ENCODE measurements at regions not wholly inside any gene's neighbourhood (a gene's known extent, or its start where the extent isn't known, plus 50 kb on each side); places are given as distances from the start of the nearest gene placed in this dataset.

- no peak overlapping the region for H2BK5ac ChIP-seq (ENCODE audit: low read depth, low read length)
- H2AFZ ChIP-seq (ENCODE audit: low read length) = no peak overlapping the region
- CTCF ChIA-PET (ENCODE audit: partially characterized antibody) = interaction anchor here (0.6 kb wide), 1 partner anchor 1842 kb away, joined by 3 read pairs; no protein-coding TSS in a partner anchor
- WGBS, 2 experiments (ENCODE audit: extremely low coverage in 1 of 2, insufficient coverage in 1 of 2, insufficient read length in 1 of 2, insufficient replicate concordance in 2 of 2, low coverage in 1 of 2, low lambda C conversion rate in 2 of 2, missing lambda C conversion rate in 1 of 2) = 94% methylated on average over 2 of the region's 2 CpGs; no CpG with 5 or more reads in 1 of the 2 experiments
- no peaks in the 10 kb centered on the region for H3K36me3 ChIP-seq (ENCODE audit: control insufficient read depth in 2 of 4, insufficient read depth in 4 of 4, low read length in 3 of 4)
- no peak overlapping the region for H3K4ac ChIP-seq (replicated peaks; ENCODE audit: insufficient read length, low read depth, low read length)
- H4K8ac ChIP-seq (ENCODE audit: extremely low read depth, insufficient read depth, low read length) = no peak overlapping the region; the same call in 1 of the 2 replicates
- POLR2A ChIA-PET (ENCODE audit: partially characterized antibody) = no interaction called here
- H3K9ac ChIP-seq (replicated peaks in 1 of 4; ENCODE audit: extremely low read depth in 1 of 4, low read depth in 3 of 4, low read length in 3 of 4) = no peak overlapping the region
- H2AK5ac ChIP-seq (ENCODE audit: low read depth, low read length) = no peak overlapping the region
- H3K79me2 ChIP-seq (ENCODE audit: control insufficient read depth in 1 of 2, insufficient read depth in 2 of 2, low read length in 2 of 2) = no peaks in the 10 kb centered on the region
- H3K18ac ChIP-seq (ENCODE audit: extremely low read depth, low read length) = no peak overlapping the region
- H4K5ac ChIP-seq (ENCODE audit: insufficient read length, low read depth, low read length) = no peak overlapping the region
- no peak overlapping the region for H3K4me2 ChIP-seq (ENCODE audit: insufficient read depth in 1 of 2, low read depth in 2 of 2, low read length in 2 of 2)
- H4K91ac ChIP-seq (replicated peaks; ENCODE audit: insufficient read length, low read length) = no peak overlapping the region
- DNase-seq (ENCODE audit: low read depth in 1 of 2, low spot score in 2 of 2) (no peak), FAIRE-seq (no peak)
- H3K4me3 ChIP-seq (ENCODE audit: extremely low read depth in 1 of 4, insufficient read depth in 2 of 4, low read depth in 3 of 4, low read length in 4 of 4) = no peak overlapping the region
- no peak overlapping the region for H2BK12ac ChIP-seq (ENCODE audit: low read depth, low read length)
- no peak overlapping the region for H3K23ac ChIP-seq (ENCODE audit: insufficient read length)
- H3K27ac ChIP-seq (ENCODE audit: low read depth, low read length) = no peak overlapping the region
- H2BK15ac ChIP-seq (ENCODE audit: low read length) = no peak overlapping the region
- no peaks in the 10 kb centered on the region for H3K79me1 ChIP-seq (ENCODE audit: low read depth, low read length)
- no peak overlapping the region for H3K56ac ChIP-seq (replicated peaks; ENCODE audit: insufficient read length, low read depth, low read length)
- no peak overlapping the region for H2BK120ac ChIP-seq (replicated peaks; ENCODE audit: low read depth, low read length)
- TF ChIP-seq, protein P1, sequence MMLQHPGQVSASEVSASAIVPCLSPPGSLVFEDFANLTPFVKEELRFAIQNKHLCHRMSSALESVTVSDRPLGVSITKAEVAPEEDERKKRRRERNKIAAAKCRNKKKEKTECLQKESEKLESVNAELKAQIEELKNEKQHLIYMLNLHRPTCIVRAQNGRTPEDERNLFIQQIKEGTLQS (IDR thresholded peaks at IDR 0.05; ENCODE audit: insufficient read depth, low read depth, low read length) = no peak
- TF ChIP-seq EZH2 (IDR thresholded peaks at IDR 0.05; ENCODE audit: low read depth, low read length, severe bottlenecking) (no peak), TAF7 (optimal IDR thresholded peaks at IDR 0.05; ENCODE audit: borderline replicate concordance, low read depth, low read length) (no peak), BRCA1 (IDR thresholded peaks at IDR 0.05; ENCODE audit: low read depth, low read length) (no peak), POU5F1 (IDR thresholded peaks at IDR 0.05; ENCODE audit: low read depth, low read length) (no peak), RFX5 (IDR thresholded peaks at IDR 0.05; ENCODE audit: borderline replicate concordance, low read depth, low read length) (no peak), EGR1 (IDR thresholded peaks at IDR 0.05; ENCODE audit: borderline replicate concordance, low read depth, low read length) (no peak), CTBP2 (IDR thresholded peaks at IDR 0.05; ENCODE audit: borderline replicate concordance, insufficient read depth, insufficient read length, low read length) (no peak), CHD1 (IDR thresholded peaks at IDR 0.05; ENCODE audit: low read depth, low read length) (no peak), RNF2 (IDR thresholded peaks at IDR 0.05; ENCODE audit: borderline replicate concordance, low read depth, low read length, missing control alignments, poor library complexity, severe bottlenecking) (no peak), GTF2F1 (IDR thresholded peaks at IDR 0.05; ENCODE audit: borderline replicate concordance, low read depth, low read length) (no peak), TAF1 (IDR thresholded peaks at IDR 0.05; ENCODE audit: low read depth, low read length) (no peak)
- no peaks in the 10 kb centered on the region; a peak in 1 of 4 replicates for H3K9me3 ChIP-seq (ENCODE audit: insufficient read depth in 2 of 2, low read depth in 1 of 2, low read length in 1 of 2)
- H3K14ac ChIP-seq (ENCODE audit: insufficient read length) = no peak overlapping the region
- H4K20me1 ChIP-seq (replicated peaks in 1 of 2; ENCODE audit: control insufficient read depth in 1 of 2, insufficient read depth in 2 of 2, low read length in 2 of 2) = no peaks in the 10 kb centered on the region
- no peak overlapping the region for H2BK20ac ChIP-seq (ENCODE audit: low read length)
- H3K4me1 ChIP-seq (replicated peaks in 1 of 4; ENCODE audit: control insufficient read depth in 3 of 4, insufficient read depth in 4 of 4, low read length in 3 of 4) = no peaks in the 10 kb centered on the region
- no peaks in the 10 kb centered on the region for H3K27me3 ChIP-seq (replicated peaks in 1 of 4; ENCODE audit: control insufficient read depth in 3 of 4, extremely low read depth in 1 of 4, insufficient read depth in 3 of 4, low read length in 3 of 4)
- no peaks in the 10 kb centered on the region for H3K23me2 ChIP-seq (ENCODE audit: low read depth, low read length)
Observed at GRCh38 chr5:123699571-123699970, 187.6 kb downstream of the CSNK1G3 start.

Measured in H1 (cell line).